Loucy (cell line): ENCODE measurements at regions not wholly inside any gene's neighbourhood (a gene's known extent, or its start where the extent isn't known, plus 50 kb on each side); places are given as distances from the start of the nearest gene placed in this dataset.

ENCODE experiments used
- EZH2phosphoT487 ChIP-seq: fragments of 200-600 bp; IDR thresholded peaks from 2 replicates; pipeline ENCODE4 v1.6.1; 2018; ENCODE audit warnings: antibody characterized with exemption, mild to moderate bottlenecking, moderate library complexity, borderline replicate concordance
- TF ChIP-seq, protein P1 (sequence below): fragments of 200-600 bp; sonication (generic); conservative IDR thresholded peaks from 2 replicates; pipeline ENCODE4 v1.5.1; 2014; ENCODE audit warnings: mild to moderate bottlenecking, antibody characterized with exemption, low read length

- TF ChIP-seq EZH2phosphoT487, result no peak
- TF ChIP-seq, protein P1, sequence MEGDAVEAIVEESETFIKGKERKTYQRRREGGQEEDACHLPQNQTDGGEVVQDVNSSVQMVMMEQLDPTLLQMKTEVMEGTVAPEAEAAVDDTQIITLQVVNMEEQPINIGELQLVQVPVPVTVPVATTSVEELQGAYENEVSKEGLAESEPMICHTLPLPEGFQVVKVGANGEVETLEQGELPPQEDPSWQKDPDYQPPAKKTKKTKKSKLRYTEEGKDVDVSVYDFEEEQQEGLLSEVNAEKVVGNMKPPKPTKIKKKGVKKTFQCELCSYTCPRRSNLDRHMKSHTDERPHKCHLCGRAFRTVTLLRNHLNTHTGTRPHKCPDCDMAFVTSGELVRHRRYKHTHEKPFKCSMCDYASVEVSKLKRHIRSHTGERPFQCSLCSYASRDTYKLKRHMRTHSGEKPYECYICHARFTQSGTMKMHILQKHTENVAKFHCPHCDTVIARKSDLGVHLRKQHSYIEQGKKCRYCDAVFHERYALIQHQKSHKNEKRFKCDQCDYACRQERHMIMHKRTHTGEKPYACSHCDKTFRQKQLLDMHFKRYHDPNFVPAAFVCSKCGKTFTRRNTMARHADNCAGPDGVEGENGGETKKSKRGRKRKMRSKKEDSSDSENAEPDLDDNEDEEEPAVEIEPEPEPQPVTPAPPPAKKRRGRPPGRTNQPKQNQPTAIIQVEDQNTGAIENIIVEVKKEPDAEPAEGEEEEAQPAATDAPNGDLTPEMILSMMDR, result no peak
Measured at GRCh38 chr3:25113891-25114290, 314.2 kb upstream of the RARB start.
